ENCODE measurements at regions not wholly inside any gene's neighbourhood (a gene's known extent, or its start where the extent isn't known, plus 50 kb on each side); places are given as distances from the start of the nearest gene placed in this dataset.
"Not testable (repeated sequence)": the region's sequence is repeated elsewhere in the genome, so short reads cannot be mapped to it uniquely, and the experiment has no call there.

GRCh38 chr2:16031058-16031847, 90.9 kb downstream of the MYCN start:
- Mint-ChIP-seq H3K9me3 (peaks cover 0 to 8% of the 10 kb centered on the region in 2 donors), H3K27me3 (no peaks in the 10 kb centered on the region), H3K4me1 (ENCODE audit: low read depth in 2 of 2) (no peaks in the 10 kb centered on the region), H3K36me3 (ENCODE audit: insufficient read depth) (no peaks in the 10 kb centered on the region), H3K4me3 (no peak overlapping the region), H3K27ac (no peak overlapping the region)
- ATAC-seq (replicated peaks) (no peak), DNase-seq (no peak)

DNA sequence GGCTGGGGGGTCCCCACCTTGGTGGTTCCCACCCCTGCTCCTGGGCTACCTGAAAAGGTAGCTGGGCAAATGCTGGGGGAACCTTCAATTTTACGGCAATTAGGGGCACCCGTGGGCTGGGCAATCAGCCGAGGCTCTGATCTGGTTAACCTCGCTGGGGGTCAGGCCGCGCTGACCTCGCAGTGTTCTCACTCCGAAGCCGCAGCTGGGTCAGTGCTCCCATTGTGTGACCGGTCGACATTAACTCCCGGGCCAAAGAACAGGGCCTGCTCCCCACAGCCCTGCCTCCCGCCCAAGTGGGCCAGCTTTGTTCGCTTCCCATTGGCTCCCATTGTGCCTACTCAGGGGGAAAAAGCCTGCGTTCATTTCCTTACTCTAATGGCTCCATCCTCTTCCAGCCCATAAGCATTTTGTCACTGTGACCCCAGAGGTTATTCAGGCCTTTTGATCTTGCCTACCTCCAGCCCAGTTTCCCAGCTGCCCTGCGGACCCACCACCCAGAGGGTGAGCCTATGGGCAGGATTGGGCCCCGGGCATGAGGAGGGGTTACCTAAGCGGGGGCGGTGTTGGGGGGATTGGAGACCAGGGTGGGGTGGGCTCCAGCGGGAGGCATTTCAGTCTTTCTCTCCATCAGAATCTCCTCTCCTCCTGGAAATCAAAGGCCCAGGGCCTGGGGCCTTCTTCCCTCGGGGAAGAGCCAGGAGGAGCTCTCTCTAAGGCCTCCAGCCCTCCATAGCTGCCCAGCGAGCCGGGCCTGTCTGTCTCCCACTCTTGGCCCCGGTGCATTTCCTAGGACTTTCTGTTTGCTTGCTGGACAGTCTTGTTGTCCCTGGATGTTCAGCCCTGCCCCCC, 90.1 kb downstream of the MYCN start:
- Mint-ChIP-seq H3K4me3 (no peak overlapping the region), H3K27ac (no peak overlapping the region), H3K36me3 (ENCODE audit: insufficient read depth) (no peaks in the 10 kb centered on the region), H3K27me3 (no peaks in the 10 kb centered on the region), H3K9me3 (peaks cover 0 to 8% of the 10 kb centered on the region in 2 donors), H3K4me1 (ENCODE audit: low read depth in 2 of 2) (no peaks in the 10 kb centered on the region)
- ATAC-seq (replicated peaks) = no peak
- no peak for DNase-seq

DNA sequence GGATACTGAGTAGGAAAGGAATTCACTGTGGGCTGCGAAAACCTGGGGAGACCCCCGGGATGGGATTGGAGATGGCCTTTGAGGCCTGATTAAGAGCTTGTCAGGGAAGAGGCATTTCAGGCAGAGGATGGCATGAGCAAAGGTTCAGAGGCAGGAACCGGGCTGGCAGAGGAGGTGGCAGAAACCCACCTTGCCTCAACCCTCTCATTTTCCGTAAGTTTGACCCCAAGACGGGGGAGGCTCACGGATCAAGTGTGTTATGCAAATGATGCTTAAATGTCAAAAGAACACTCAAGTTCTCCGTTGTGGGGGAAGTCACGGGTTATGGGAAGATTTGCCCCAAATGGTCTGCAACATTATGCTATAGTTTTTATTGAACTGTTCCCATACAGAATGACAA, 88.3 kb downstream of the MYCN start:
- DNase-seq = no peak
- Mint-ChIP-seq H3K36me3 (ENCODE audit: insufficient read depth) (no peaks in the 10 kb centered on the region), H3K4me1 (ENCODE audit: low read depth in 2 of 2) (no peaks in the 10 kb centered on the region), H3K9me3 (peaks cover 0 to 7% of the 10 kb centered on the region in 2 donors), H3K27ac (no peak overlapping the region), H3K4me3 (no peak overlapping the region), H3K27me3 (no peaks in the 10 kb centered on the region)
- no peak for ATAC-seq (replicated peaks)

DNA sequence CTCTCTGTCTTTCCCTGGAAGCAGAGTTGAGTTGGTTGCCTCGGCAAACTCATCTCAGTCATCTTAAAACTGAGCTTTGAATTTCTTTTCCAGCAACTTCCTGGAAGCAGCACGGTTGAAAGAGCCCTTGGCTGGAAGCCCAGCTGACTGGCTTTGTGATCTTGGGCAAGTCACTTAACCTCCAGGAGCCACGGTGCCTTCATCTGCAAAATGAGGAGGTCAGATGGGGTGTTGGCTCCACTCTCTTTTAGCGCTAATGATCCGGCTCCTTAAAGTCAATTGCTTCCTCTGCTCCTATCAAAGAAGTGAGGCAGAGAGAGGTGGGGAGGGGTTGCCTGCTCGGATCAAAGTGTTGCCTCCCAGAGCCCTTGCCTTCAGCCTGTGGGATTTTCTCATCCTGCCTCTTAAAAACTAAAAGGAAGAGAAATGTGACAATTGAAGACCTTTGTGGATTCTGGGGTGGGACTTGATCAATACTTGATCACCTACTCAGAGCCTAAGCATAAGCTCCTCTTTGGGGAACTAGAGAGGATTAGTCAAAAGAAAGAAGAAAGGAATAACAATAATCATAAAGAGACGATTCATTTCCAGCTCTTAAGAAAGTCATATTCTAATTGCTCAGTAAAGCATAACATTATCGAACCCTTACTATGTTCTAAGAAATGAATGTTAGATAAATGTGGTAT, 86.6 kb downstream of the MYCN start:
- H3K27me3 Mint-ChIP-seq = no peaks in the 10 kb centered on the region
- no peak for ATAC-seq (replicated peaks)
- no peak overlapping the region for H3K27ac Mint-ChIP-seq

DNA sequence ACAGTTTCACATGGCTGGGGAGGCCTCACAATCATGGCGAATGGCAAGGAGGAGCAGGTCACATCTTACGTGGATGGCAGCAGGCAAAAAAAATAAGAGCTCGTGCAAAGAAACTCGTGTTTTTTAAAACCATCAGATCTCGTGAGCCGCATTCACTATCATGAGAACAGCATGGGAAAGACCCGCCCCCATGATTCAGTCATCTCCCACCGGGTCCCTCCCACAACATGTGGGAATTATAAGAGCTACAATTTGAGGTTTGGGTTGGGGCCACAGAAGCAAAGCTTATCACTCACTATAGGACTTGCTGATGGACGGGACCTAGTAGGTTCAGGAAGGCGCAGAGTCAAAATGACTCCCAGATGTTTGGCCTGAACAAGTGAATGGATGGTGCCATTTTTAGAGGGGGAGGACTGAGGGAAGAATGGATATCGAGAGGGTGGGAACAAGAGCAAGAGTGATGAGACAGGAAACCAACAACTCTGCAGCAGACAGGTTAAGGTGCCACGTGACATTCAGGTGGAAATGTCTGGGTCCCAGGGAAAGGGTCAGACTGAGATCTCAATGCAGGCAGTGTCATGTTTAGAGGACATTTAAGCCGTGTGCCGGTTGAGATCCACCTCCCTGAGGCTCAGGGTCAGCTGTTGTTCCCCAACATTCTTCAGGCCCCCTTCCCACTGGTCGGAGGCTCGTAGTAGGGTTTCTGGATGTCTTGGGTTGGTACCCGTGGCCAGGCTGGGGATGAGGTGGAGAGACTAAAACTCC, 85.7 kb downstream of the MYCN start:
- H3K27me3 Mint-ChIP-seq = no peaks in the 10 kb centered on the region
- H3K27ac Mint-ChIP-seq = no peak overlapping the region
- H3K36me3 Mint-ChIP-seq (ENCODE audit: insufficient read depth) = no peaks in the 10 kb centered on the region
- no peak for ATAC-seq (replicated peaks)
- H3K9me3 Mint-ChIP-seq = peaks cover 0 to 7% of the 10 kb centered on the region in 2 donors
- no peaks in the 10 kb centered on the region for H3K4me1 Mint-ChIP-seq (ENCODE audit: low read depth in 2 of 2)
- no peak overlapping the region for H3K4me3 Mint-ChIP-seq
- DNase-seq = no peak

More for the DNA sequence above, 86.6 kb downstream of the MYCN start:
- Mint-ChIP-seq H3K4me1 (ENCODE audit: low read depth in 2 of 2) (no peaks in the 10 kb centered on the region), H3K36me3 (ENCODE audit: insufficient read depth) (no peaks in the 10 kb centered on the region), H3K4me3 (no peak overlapping the region), H3K9me3 (peaks cover 0 to 7% of the 10 kb centered on the region in 2 donors)
- no peak for DNase-seq

- Mint-ChIP-seq H3K4me3 (no peak overlapping the region), H3K27me3 (no peaks in the 10 kb centered on the region), H3K4me1 (ENCODE audit: low read depth in 2 of 2) (no peaks in the 10 kb centered on the region), H3K36me3 (ENCODE audit: insufficient read depth) (no peaks in the 10 kb centered on the region), H3K9me3 (peaks cover 0 to 7% of the 10 kb centered on the region in 2 donors), H3K27ac (no peak overlapping the region)
- no peak for DNase-seq
- ATAC-seq (replicated peaks) = no peak
These were observed 85.0 kb downstream of the MYCN start for GRCh38 chr2:16025211-16025875.

GRCh38 chr2:16024628-16025027, 84.3 kb downstream of the MYCN start:
- not testable (repeated sequence) for DNase-seq; H3K27me3 Mint-ChIP-seq; H3K4me3 Mint-ChIP-seq; ATAC-seq (replicated peaks); H3K9me3 Mint-ChIP-seq; H3K27ac Mint-ChIP-seq; H3K4me1 Mint-ChIP-seq (ENCODE audit: low read depth in 2 of 2); H3K36me3 Mint-ChIP-seq (ENCODE audit: insufficient read depth)

DNA sequence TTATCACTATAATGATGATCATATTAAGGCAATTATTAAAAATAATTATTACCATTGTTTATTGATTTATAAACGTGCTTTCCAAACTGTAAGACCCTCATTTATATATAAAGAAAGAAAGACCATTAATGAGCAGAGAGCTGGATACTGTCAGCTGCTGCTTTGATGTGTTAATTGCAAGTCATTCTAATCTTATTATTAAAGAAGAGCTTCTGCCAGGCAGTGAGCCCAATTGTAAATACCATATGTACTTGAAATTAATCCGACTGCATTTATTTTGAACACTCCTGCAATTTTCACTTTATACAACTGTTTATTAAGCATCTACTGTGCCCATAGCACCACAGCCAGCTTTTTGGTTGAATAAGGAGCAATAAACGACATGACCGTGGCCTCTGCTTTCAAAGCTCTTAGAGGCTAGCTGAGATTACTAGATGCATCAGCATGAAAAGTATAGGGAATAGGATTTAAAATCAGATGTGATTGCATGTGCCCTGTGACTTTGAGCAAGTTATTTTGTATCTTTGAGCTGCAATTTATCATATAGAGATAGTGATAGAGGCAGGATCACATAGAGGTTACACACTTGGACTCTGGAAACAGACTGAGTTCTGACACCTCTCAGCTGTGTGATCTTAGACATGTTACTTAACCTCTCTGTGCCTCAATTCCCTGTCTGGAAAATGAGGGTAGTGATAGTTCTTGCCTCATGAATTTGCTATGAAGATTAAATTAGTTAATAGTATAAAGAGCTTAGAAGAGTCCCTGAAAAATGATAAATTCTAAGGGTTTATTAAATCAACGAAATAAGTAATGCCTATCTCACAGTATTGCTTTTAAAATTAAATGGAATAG, 83.4 kb downstream of the MYCN start:
- DNase-seq = no peak
- H3K4me1 Mint-ChIP-seq (ENCODE audit: low read depth in 2 of 2) = no peaks in the 10 kb centered on the region

GRCh38 chr2:16022548-16023240, 82.3 kb downstream of the MYCN start:
- no peak overlapping the region for H3K4me3 Mint-ChIP-seq
- no peak for ATAC-seq (replicated peaks)

More for the DNA sequence above, 83.4 kb downstream of the MYCN start:
- no peak overlapping the region for H3K27ac Mint-ChIP-seq
- H3K36me3 Mint-ChIP-seq (ENCODE audit: insufficient read depth) = no peaks in the 10 kb centered on the region
- no peak overlapping the region for H3K4me3 Mint-ChIP-seq
- no peaks in the 10 kb centered on the region for H3K27me3 Mint-ChIP-seq
- peaks cover 0 to 7% of the 10 kb centered on the region in 2 donors for H3K9me3 Mint-ChIP-seq
- no peak for ATAC-seq (replicated peaks)

GRCh38 chr2:16021611-16022363, 81.4 kb downstream of the MYCN start:
- Mint-ChIP-seq H3K36me3 (ENCODE audit: insufficient read depth) (no peaks in the 10 kb centered on the region), H3K27ac (no peak overlapping the region), H3K4me3 (no peak overlapping the region), H3K27me3 (no peaks in the 10 kb centered on the region), H3K9me3 (peaks cover 0 to 7% of the 10 kb centered on the region in 2 donors), H3K4me1 (ENCODE audit: low read depth in 2 of 2) (no peaks in the 10 kb centered on the region)
- ATAC-seq (replicated peaks) (no peak), DNase-seq (no peak)

More at GRCh38 chr2:16022548-16023240, 82.3 kb downstream of the MYCN start:
- Mint-ChIP-seq H3K27me3 (no peaks in the 10 kb centered on the region), H3K27ac (no peak overlapping the region), H3K4me1 (ENCODE audit: low read depth in 2 of 2) (no peaks in the 10 kb centered on the region), H3K36me3 (ENCODE audit: insufficient read depth) (no peaks in the 10 kb centered on the region), H3K9me3 (peaks cover 0 to 7% of the 10 kb centered on the region in 2 donors)
- no peak for DNase-seq

- Mint-ChIP-seq H3K4me3 (no peak overlapping the region), H3K27ac (no peak overlapping the region), H3K4me1 (ENCODE audit: low read depth in 2 of 2) (no peaks in the 10 kb centered on the region), H3K9me3 (peaks cover 0 to 7% of the 10 kb centered on the region in 2 donors), H3K27me3 (no peaks in the 10 kb centered on the region), H3K36me3 (ENCODE audit: insufficient read depth) (no peaks in the 10 kb centered on the region)
- ATAC-seq (replicated peaks) (no peak), DNase-seq (no peak)
These were observed 80.1 kb downstream of the MYCN start for GRCh38 chr2:16020389-16021008.

All from effector memory CD8-positive, alpha-beta T cell (primary cell).